ENCODE measurements at regions not wholly inside any gene's neighbourhood (a gene's known extent, or its start where the extent isn't known, plus 50 kb on each side); places are given as distances from the start of the nearest gene placed in this dataset.

DNA sequence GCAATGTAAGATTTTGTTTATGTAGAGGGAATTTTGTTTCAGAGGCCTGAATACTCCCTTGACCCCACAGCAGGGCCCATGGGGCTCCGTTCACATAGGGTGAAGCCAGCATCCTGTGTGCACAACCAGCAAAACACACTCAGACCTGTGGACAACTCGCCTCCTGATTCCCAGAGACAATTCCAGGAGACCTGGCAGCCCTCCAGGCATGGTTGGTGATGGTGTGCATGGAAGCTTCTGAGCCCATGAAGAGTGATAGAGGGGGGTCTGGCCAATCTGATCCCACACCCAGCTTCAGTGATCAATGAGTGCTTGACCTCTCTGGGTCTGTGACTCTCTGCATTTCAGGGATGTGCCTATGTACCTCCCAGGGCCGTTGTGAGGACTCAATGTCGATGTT, 91.0 kb upstream of the RAB6C start:
- TF ChIP-seq, protein P1, sequence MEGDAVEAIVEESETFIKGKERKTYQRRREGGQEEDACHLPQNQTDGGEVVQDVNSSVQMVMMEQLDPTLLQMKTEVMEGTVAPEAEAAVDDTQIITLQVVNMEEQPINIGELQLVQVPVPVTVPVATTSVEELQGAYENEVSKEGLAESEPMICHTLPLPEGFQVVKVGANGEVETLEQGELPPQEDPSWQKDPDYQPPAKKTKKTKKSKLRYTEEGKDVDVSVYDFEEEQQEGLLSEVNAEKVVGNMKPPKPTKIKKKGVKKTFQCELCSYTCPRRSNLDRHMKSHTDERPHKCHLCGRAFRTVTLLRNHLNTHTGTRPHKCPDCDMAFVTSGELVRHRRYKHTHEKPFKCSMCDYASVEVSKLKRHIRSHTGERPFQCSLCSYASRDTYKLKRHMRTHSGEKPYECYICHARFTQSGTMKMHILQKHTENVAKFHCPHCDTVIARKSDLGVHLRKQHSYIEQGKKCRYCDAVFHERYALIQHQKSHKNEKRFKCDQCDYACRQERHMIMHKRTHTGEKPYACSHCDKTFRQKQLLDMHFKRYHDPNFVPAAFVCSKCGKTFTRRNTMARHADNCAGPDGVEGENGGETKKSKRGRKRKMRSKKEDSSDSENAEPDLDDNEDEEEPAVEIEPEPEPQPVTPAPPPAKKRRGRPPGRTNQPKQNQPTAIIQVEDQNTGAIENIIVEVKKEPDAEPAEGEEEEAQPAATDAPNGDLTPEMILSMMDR (conservative IDR thresholded peaks at IDR 0.05; ENCODE audit: low read depth, low read length), result no peak
- TF ChIP-seq EZH2 (IDR thresholded peaks at IDR 0.05; ENCODE audit: low read length, unreplicated experiment) (no peak), EZH2phosphoT487 (IDR thresholded peaks at IDR 0.05; ENCODE audit: borderline replicate concordance, low read length) (no peak)
